PC-3 (cell line): ENCODE measurements at regions not wholly inside any gene's neighbourhood (a gene's known extent, or its start where the extent isn't known, plus 50 kb on each side); places are given as distances from the start of the nearest gene placed in this dataset.
A peak's percentile ranks its signal among the peaks of the same experiment; 100 is the strongest.
"Not testable (repeated sequence)": the region's sequence is repeated elsewhere in the genome, so short reads cannot be mapped to it uniquely, and the experiment has no call there.

Experiments
- ATAC-seq: fragments of 200-7000 bp; cut with Tn5 transposase; 2 replicates; pipeline ENCODE4 v1.9.1; 2020; ENCODE audit warnings: mild to moderate bottlenecking, moderate library complexity
- BruUV-seq: library from RNA; stranded (reverse); fragments of 400-500 nt; replicated peaks from 2 replicates; lab custom pipeline; 2021; lab: Mats Ljungman, UMichigan
- CTCF ChIA-PET: fragments of 300-600 bp; sonication (Branson Sonifier 250); formaldehyde crosslinking; loops from one replicate; lab custom pipeline; 2022; ENCODE audit warnings: antibody characterized with exemption; lab: Charles Lee
- POLR2A ChIA-PET: fragments of 300-600 bp; sonication (Branson Sonifier 250); formaldehyde crosslinking; loops from one replicate; lab custom pipeline; 2022; ENCODE audit warnings: antibody characterized with exemption; ENCODE audit not compliant: unreplicated experiment; lab: Charles Lee
- DNase-seq: peaks from one replicate; pipeline ENCODE4 v3.0.0-alpha.2; 2015
- H2AFZ ChIP-seq: fragments of 300-600 bp; sonication (generic); 2 replicates; pipeline ENCODE4 v1.6.0; 2016; ENCODE audit warnings: antibody characterized with exemption, low read length
- H3F3A ChIP-seq: fragments of 300-600 bp; sonication (generic); one replicate; pipeline ENCODE4 v1.6.0; 2017; ENCODE audit warnings: antibody characterized with exemption, low read length, control low read depth, mild to moderate bottlenecking; ENCODE audit not compliant: unreplicated experiment
- H3K27ac ChIP-seq: fragments of 300-600 bp; sonication (generic); 2 replicates; pipeline ENCODE4 v1.5.1; 2016; ENCODE audit warnings: mild to moderate bottlenecking, low read length
- H3K27me3 ChIP-seq: fragments of 300-600 bp; sonication (generic); 2 replicates; pipeline ENCODE4 v1.6.1; 2016; ENCODE audit warnings: low read length, mixed read lengths
- H3K36me3 ChIP-seq: fragments of 300-600 bp; sonication (generic); 2 replicates; pipeline ENCODE4 v1.6.1; 2016; ENCODE audit warnings: low read depth, mixed run types, low read length, mixed read lengths
- H3K4me1 ChIP-seq: fragments of 300-600 bp; sonication (generic); 2 replicates; pipeline ENCODE4 v1.5.1; 2016; ENCODE audit warnings: low read length; ENCODE audit not compliant: insufficient read depth
- H3K4me2 ChIP-seq: fragments of 300-600 bp; sonication (generic); 2 replicates; pipeline ENCODE4 v1.6.0; 2016; ENCODE audit warnings: low read length
- H3K4me3 ChIP-seq: fragments of 300-600 bp; sonication (generic); 2 replicates; pipeline ENCODE4 v1.5.1; 2016; ENCODE audit warnings: mild to moderate bottlenecking, low read length, mixed read lengths
- H3K79me2 ChIP-seq: fragments of 300-600 bp; sonication (generic); 2 replicates; pipeline ENCODE4 v1.6.1; 2017; ENCODE audit warnings: low read length, mixed read lengths
- H3K9ac ChIP-seq: fragments of 300-600 bp; sonication (generic); 2 replicates; pipeline ENCODE4 v1.6.0; 2016; ENCODE audit warnings: mild to moderate bottlenecking, low read length
- H3K9me2 ChIP-seq: fragments of 300-600 bp; sonication (generic); replicated peaks from 2 replicates; pipeline ENCODE4 v1.6.1; 2016; ENCODE audit warnings: mixed run types, low read length, mixed read lengths
- H3K9me3 ChIP-seq: fragments of 300-600 bp; sonication (generic); 2 replicates; pipeline ENCODE4 v1.6.1; 2016; ENCODE audit warnings: low read length, mixed read lengths
- H4K20me1 ChIP-seq: fragments of 300-600 bp; sonication (generic); 2 replicates; pipeline ENCODE4 v1.6.1; 2016; ENCODE audit warnings: low read length, mixed read lengths
- EZH2 ChIP-seq: fragments of 300-600 bp; sonication (generic); IDR thresholded peaks from one replicate; pipeline ENCODE4 v1.6.1; 2017; ENCODE audit warnings: antibody characterized with exemption, mild to moderate bottlenecking, low read length; ENCODE audit not compliant: unreplicated experiment
- EZH2phosphoT487 ChIP-seq: fragments of 300-600 bp; sonication (generic); IDR thresholded peaks from 2 replicates; pipeline ENCODE4 v1.6.1; 2018; ENCODE audit warnings: mild to moderate bottlenecking, antibody characterized with exemption, low read length, borderline replicate concordance
- intact Hi-C: fragments of 100-400 bp; cut with micrococcal nuclease; formaldehyde crosslinking; loops from 2 replicates; pipeline ENCODE4 v1.9.0; 2023
- TF ChIP-seq, protein P1 (sequence below): fragments of 300-600 bp; sonication (generic); conservative IDR thresholded peaks from 2 replicates; pipeline ENCODE4 v1.5.1; 2017; ENCODE audit warnings: antibody characterized with exemption, low read depth, mild to moderate bottlenecking, low read length

DNA sequence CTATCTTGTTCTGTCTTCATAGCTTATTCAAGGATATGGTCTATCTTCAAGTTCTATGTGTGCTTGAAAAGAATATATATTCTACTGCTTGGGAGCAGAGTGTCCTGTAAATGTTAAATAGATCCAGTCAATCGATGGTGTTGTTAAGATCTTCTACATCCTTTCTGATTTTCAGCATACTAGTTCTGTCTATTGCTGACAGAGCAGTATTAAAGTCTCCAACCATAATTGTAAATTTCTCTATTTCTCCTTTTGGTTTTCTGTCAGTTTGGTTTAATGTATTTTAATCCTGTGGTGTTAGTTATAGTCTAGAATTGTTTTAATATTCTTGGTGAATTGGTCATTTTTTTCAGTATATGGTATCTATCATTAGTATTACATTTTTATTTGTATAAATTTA is 124.0 kb upstream of the COX7C start:
- BruUV-seq = no TSS peak
- Histone ChIP-seq H3K27ac (no peak overlapping the region), H3K9ac (no peak overlapping the region), H3K36me3 (no peaks in the 10 kb centered on the region), H3K9me3 (no peaks in the 10 kb centered on the region), H3F3A (no peaks in the 10 kb centered on the region), H4K20me1 (no peaks in the 10 kb centered on the region), H3K4me2 (no peak overlapping the region), H2AFZ (no peak overlapping the region), H3K27me3 (no peaks in the 10 kb centered on the region), H3K4me3 (no peak overlapping the region), H3K79me2 (no peaks in the 10 kb centered on the region), H3K9me2 (no peaks in the 10 kb centered on the region), H3K4me1 (no peaks in the 10 kb centered on the region)
- CTCF ChIA-PET = no interaction called here
- ATAC-seq (no peak), DNase-seq (no peak)
- TF ChIP-seq, protein P1, sequence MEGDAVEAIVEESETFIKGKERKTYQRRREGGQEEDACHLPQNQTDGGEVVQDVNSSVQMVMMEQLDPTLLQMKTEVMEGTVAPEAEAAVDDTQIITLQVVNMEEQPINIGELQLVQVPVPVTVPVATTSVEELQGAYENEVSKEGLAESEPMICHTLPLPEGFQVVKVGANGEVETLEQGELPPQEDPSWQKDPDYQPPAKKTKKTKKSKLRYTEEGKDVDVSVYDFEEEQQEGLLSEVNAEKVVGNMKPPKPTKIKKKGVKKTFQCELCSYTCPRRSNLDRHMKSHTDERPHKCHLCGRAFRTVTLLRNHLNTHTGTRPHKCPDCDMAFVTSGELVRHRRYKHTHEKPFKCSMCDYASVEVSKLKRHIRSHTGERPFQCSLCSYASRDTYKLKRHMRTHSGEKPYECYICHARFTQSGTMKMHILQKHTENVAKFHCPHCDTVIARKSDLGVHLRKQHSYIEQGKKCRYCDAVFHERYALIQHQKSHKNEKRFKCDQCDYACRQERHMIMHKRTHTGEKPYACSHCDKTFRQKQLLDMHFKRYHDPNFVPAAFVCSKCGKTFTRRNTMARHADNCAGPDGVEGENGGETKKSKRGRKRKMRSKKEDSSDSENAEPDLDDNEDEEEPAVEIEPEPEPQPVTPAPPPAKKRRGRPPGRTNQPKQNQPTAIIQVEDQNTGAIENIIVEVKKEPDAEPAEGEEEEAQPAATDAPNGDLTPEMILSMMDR = no peak
- no peak for TF ChIP-seq EZH2
- TF ChIP-seq EZH2phosphoT487 = no peak
- intact Hi-C loops = no loop called here
- POLR2A ChIA-PET = no interaction called here

DNA sequence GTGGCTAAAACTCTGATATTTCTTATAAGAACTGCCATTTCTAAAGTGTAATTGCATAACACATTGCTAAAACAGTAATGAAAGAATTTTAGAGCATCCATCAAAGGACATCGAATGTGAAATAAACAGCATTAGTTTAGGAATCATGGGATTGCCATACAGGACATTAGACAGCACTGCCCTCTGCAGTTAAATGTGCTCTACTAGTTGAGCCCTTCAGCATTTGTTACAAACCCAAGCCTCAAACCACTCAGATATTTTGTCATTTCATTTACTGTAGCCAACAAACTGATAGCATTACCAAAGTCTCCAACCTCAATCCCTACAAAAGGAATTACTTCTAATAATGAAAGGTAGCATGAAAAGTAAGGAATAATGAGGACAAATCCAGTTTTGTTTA is 116.8 kb upstream of the COX7C start:
- POLR2A ChIA-PET = no interaction called here

GRCh38 chr5:86507574-86507973 is 110.2 kb upstream of the COX7C start:
- Histone ChIP-seq H3F3A (no peaks in the 10 kb centered on the region), H3K9me2 (no peaks in the 10 kb centered on the region), H4K20me1 (no peaks in the 10 kb centered on the region), H3K36me3 (no peaks in the 10 kb centered on the region), H3K4me3 (no peak overlapping the region), H3K9ac (no peak overlapping the region), H3K9me3 (no peaks in the 10 kb centered on the region), H3K27me3 (no peaks in the 10 kb centered on the region), H2AFZ (no peak overlapping the region), H3K4me2 (no peak overlapping the region), H3K4me1 (no peaks in the 10 kb centered on the region), H3K79me2 (no peaks in the 10 kb centered on the region), H3K27ac (no peak overlapping the region)
- POLR2A ChIA-PET = no interaction called here
- TF ChIP-seq EZH2phosphoT487 (no peak), EZH2 (no peak)
- TF ChIP-seq, protein P1 = no peak
- CTCF ChIA-PET = no interaction called here
- intact Hi-C loops = loop anchor here (10.0 kb wide), 2 partner anchors 183 to 603 kb away; no protein-coding TSS in a partner anchor
- DNase-seq (peak; percentile 17), ATAC-seq (no peak; the same call in 1 of the 2 replicates)
- no TSS peak for BruUV-seq

More for the DNA sequence above, 116.8 kb upstream of the COX7C start:
- Histone ChIP-seq H3K9me2 (no peaks in the 10 kb centered on the region), H3K27ac (no peak overlapping the region), H3K9me3 (no peaks in the 10 kb centered on the region), H4K20me1 (no peaks in the 10 kb centered on the region), H3K79me2 (no peaks in the 10 kb centered on the region), H3K36me3 (no peaks in the 10 kb centered on the region), H2AFZ (no peak overlapping the region), H3K4me3 (no peak overlapping the region), H3F3A (no peaks in the 10 kb centered on the region), H3K27me3 (no peaks in the 10 kb centered on the region), H3K9ac (no peak overlapping the region), H3K4me2 (no peak overlapping the region), H3K4me1 (no peaks in the 10 kb centered on the region)
- CTCF ChIA-PET = no interaction called here
- BruUV-seq = no TSS peak
- TF ChIP-seq, protein P1 = peak; percentile 80
- no peak for TF ChIP-seq EZH2phosphoT487
- DNase-seq (peak; percentile 66), ATAC-seq (peak; percentile 98)
- intact Hi-C loops = loop anchor here (1.0 to 10.0 kb wide), 5 partner anchors 176 to 596 kb away; no protein-coding TSS in a partner anchor

GRCh38 chr5:86510330-86510915 is 107.3 kb upstream of the COX7C start:
- DNase-seq, H3K4me1 ChIP-seq, H4K20me1 ChIP-seq, H3K36me3 ChIP-seq, intact Hi-C loops, H3K79me2 ChIP-seq, H3F3A ChIP-seq, ATAC-seq, CTCF ChIA-PET, H3K27ac ChIP-seq, H3K27me3 ChIP-seq, H3K9me3 ChIP-seq, H3K9ac ChIP-seq, H3K9me2 ChIP-seq: not testable (repeated sequence)
- peak overlapping the region; percentile 58 for H2AFZ ChIP-seq
- peak overlapping the region; percentile 13; the same call in 1 of the 2 replicates for H3K4me2 ChIP-seq
- TSS peak; percentile 33 for BruUV-seq
- POLR2A ChIA-PET = interaction anchor here (0.7 kb wide), 1 partner anchor 305 kb away, joined by 7 read pairs; no protein-coding TSS in a partner anchor
- H3K4me3 ChIP-seq = peak overlapping the region; percentile 36
